Astrocyte (in vitro differentiated cells and primary cell): ENCODE measurements at regions not wholly inside any gene's neighbourhood (a gene's known extent, or its start where the extent isn't known, plus 50 kb on each side); places are given as distances from the start of the nearest gene placed in this dataset.

ENCODE experiments used
- CTCF ChIP-seq: IDR thresholded peaks from 2 replicates; pipeline ENCODE4 v1.5.1; 2011; ENCODE audit warnings: low read depth, mild to moderate bottlenecking, inconsistent platforms, low read length, moderate library complexity; ENCODE audit not compliant: insufficient read depth
- EZH2 ChIP-seq: IDR thresholded peaks from 2 replicates; pipeline ENCODE4 v1.6.1; 2012; ENCODE audit warnings: mild to moderate bottlenecking, low read length, inconsistent platforms; ENCODE audit not compliant: insufficient read depth

- TF ChIP-seq CTCF (no peak), EZH2 (no peak)
These were observed 658.9 kb upstream of the NOX3 start for GRCh38 chr6:156114541-156114940.
